ENCODE measurements at regions not wholly inside any gene's neighbourhood (a gene's known extent, or its start where the extent isn't known, plus 50 kb on each side); places are given as distances from the start of the nearest gene placed in this dataset.

DNA sequence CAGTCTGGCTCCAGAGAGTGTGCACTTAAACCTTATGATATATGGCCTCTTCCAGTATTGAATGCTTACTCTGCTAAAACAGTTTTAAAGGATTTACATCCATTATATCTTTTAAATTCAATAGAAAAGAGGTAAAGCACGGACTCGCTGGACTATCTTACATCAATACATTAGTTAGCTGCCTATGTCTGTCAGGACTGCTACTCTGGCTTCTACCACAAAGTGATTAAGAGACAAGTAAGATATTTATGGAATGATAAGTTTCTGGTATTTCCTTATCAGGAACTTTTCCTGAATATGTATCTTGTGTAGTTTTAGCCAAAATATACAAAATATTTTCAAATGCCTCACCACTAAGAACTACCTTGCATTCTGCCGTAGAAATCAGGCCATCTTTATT is 295.1 kb downstream of the ISL1 start:
- no peak for TF ChIP-seq POLR2A (IDR thresholded peaks at IDR 0.05)
- TF ChIP-seq CTCF (IDR thresholded peaks at IDR 0.05) = no peak
- no peak for TF ChIP-seq POLR2AphosphoS5 (IDR thresholded peaks at IDR 0.05)
